GM18507 (cell line): ENCODE measurements at regions not wholly inside any gene's neighbourhood (a gene's known extent, or its start where the extent isn't known, plus 50 kb on each side); places are given as distances from the start of the nearest gene placed in this dataset.

Experiments
- DNase-seq: peaks from one replicate; pipeline ENCODE4 v3.0.0; 2011; ENCODE audit warnings: low read depth; ENCODE audit not compliant: insufficient read length; ENCODE audit errors: extremely low spot score
- FAIRE-seq: peaks from 2 replicates; lab custom pipeline; 2011; peaks lifted over from hg19 to GRCh38; lab: Jason Lieb, UNC

DNA sequence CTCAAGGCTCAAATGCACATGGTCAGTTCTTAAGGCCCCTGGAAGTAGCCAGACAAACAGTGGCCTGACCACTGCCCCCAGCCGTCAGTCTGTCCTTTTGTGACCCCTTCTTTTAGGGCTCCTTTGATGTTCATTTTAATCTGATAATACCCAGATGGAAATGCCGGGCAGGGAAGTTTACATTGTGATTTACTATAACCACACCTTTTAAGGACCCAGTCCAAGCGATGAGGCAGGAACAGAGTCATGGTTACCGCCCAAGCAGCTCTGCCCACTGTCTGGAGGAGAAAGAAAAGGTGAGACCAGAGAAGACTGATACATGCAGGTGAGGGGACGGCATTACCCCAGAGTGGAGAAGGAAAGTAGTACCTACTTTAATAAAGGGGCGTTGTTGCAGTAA lies 110.6 kb downstream of the PLEKHG1 start:
- FAIRE-seq, result no peak
- DNase-seq, result no peak

DNA sequence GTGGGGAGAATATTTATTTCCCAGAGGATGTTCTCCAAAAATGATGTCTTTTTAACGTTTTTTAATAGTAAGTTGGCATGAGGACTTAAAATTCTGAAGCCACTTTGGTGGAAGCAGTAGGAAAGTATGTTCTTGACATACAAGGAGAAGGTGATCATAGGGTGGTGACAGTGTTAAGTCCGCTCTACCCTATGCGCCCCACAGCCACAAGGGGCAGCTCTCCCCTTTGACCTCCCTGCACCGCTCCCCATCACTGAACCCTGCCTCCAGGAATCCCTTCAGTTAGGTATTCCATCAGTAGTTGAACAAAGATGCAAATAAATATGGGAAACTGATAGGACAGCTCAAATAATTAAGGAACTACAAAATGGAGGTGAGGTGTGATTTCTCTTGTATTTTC lies 111.4 kb downstream of the PLEKHG1 start:
- DNase-seq (no peak), FAIRE-seq (no peak)

DNA sequence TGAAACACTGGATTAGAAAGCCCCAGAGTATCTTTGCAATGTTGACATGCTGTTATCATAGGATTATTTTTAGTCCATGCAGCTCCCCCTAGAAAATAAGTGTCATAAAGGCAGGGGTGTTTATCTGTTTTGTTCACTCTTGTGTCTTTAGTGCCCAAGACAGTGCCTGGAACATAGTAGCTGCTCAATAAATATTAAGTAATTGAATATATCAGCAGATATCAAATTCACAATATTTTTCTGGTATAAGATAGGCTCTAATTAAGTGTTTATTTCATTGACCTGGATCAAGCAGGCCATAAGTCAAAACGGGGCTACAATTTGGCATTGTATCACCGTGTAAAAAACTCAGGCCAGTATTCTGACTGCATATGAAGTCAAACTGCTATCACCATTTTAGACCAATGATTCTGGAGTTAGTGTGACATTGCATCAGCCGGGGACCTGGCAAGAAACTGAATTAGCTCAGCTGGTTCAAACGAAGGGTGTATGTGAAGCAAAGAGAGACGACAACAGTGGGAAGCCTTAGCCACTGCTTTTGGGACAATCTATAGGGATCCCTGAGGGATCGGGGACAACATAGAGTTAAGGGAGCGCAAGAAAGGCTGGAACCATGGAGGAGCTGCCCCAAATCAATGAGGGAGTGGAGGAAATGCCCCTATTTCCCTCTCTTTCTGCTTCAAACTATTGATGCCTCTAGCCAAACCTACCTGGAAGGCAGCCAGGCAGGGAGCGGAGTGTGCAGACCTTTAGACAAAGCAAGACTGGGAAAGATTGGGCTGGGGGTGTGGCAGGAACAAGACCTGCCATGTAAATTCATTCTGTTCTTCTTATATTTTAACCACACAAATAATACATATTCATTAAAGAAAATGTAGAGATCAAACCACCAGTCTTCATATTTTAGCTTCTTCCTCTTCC lies 112.2 kb downstream of the PLEKHG1 start:
- no peak for FAIRE-seq

DNA sequence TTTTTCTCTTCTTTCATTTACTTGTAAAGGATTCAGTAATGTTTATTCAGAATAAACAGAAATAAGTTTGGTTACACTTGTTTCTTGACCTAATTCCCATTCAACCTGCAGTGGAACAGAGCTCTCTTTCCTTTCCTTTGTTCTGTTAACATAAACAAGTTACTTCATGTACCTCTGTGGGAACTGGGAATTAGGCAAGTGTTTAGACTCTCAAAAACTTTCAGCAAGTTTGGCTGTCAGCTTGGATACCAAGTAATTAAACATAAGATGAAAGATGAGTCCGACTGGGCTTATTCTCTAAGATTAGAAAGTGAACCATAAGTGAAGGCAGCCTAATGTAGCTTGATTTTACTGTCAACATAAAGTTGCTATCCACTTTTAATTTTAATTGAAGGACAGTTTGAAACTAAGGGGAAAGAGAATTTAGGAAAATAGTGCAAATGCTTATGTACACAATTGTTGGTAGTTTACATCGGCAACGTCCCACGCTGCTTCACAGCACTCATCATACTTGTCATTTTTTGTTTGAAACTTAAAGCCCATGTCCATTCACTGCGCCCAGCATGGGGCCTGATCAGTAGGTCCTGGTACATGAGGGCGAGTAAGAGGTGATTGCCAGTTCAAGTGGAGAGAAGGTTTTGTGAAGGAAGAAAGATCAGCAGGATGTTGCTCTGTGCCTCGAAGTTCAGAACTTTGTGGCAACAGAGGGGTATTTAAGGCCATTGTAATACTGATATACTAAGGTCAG lies 113.0 kb downstream of the PLEKHG1 start:
- DNase-seq (no peak), FAIRE-seq (no peak)

More for the DNA sequence above, 112.2 kb downstream of the PLEKHG1 start:
- no peak for DNase-seq

DNA sequence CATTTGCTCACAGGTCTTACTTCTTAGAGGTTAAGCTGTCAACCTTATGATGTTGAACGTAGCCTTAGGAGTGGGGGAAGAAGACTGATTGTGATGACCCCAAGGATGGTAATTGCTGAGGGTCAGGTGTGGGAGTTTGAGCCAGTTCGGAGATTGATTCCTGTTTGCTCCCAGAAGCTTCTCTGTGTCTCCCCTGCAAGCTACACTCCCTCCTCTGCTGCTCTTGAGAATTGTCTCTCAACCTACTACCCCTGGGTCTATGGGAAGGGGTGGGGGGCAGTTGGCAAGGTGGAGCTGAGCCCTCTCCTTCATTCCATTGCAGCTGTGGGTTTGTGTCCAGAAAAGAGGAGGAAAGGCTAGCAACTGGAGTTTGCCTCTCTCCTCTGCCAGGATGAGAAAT lies 113.8 kb downstream of the PLEKHG1 start:
- no peak for DNase-seq
- no peak for FAIRE-seq

DNA sequence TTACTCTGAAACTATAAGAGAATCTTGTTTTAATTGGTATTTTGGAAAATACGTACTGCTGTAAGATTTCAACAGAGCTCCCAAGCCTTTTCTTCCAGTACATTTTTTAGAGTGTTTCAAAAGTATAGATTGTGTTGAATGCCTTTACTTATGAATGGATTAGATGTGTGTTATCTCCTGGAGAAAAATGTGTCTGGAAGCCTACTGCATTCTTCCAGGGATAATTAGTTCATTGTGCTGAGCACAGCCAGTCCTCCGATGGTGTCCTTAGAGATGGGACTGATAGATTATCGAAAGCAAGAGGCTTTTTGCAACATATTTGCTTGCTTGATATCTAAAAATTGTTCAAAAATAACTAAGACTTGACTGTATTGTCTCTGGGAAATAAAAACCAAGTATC lies 114.2 kb downstream of the PLEKHG1 start:
- DNase-seq (no peak), FAIRE-seq (no peak)

DNA sequence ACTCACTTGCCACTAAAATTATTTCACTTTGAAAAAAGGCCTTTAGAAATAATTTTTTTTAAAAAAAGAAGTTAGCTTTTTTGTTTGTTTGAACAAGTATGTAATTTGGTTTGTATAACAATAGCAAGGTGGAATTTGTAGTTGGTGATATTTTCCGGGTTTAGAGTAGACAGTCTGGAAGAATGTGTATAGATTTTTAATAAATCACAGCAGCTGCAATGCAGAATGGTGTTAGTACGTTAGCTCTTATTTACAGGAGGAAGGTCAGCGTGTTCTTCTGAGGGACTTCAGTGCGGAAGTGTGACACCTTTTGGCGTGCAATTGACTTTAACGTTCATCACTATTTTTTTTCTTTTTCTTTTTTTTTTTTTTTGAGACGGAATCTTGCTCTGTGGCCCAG lies 115.4 kb downstream of the PLEKHG1 start:
- DNase-seq, result no peak
- FAIRE-seq, result no peak

DNA sequence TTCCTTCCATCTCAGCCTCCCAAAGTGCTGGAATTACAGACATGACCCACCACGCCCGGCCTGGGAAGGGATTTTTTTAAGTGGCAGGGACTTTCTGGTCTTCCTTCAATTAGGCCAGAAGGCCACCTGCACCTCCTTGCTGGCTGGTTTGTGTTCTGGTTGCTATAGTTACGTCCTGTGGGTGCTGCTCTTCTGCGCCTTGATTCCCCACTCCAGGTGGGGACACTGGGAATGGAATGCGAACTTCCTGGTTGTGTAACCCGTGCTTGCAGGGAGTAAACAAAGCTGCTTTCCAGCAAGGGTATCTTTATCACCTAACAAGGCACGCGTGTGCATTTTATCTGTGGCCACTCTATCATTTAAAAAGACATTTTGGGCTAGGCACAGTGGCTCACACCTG lies 117.7 kb downstream of the PLEKHG1 start:
- FAIRE-seq (no peak), DNase-seq (no peak)

DNA sequence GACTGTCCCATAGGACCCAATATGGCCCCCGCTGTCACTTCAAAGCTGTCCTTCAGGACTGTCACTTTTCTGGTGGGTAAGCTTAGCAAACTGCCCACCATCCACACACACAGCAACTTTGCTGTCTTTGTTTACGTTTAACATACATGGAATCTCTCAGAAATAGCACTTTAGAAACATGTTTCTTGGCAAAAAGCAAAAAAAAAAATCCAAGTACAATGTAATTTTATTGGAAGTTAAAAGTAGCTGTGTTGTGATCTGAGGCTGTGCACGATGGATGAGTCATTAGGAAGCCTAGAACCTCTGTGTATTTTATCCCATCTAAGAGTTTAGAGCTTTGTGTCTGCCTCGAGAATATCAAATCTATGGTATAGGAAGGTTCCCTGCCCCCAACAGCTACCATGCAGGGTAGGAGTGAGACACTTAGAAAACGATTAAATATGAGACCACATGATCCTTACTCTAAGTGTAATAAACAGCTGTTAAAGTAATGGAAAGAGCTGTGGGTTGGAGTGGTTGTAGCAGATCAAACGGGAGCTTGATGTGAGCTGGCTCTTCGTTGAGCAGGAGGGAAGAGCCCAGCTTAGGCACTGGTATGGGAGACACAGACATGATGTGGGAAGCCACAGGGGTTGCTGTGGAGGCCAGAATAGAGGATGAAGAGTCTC lies 119.5 kb downstream of the PLEKHG1 start:
- FAIRE-seq (no peak), DNase-seq (no peak)

DNA sequence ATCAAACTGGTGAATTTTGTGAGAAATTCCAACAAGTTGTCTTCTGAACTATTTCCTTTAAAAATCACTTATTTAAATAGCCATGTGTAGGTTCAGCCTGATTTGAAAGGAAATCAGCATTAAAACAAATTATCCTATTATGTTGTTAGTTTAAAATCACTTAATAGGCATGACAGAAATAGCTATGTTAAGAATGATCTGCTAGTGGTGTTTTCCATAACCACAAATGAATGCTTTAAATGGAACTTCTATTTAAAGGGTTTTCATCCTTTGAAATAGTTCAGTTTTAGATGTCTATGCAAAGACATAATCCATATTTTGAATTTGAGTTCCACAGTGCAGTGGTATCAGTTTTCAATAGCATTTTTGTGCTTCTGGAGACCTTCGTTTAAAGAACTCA lies 120.1 kb downstream of the PLEKHG1 start:
- FAIRE-seq, result no peak
- DNase-seq, result no peak

DNA sequence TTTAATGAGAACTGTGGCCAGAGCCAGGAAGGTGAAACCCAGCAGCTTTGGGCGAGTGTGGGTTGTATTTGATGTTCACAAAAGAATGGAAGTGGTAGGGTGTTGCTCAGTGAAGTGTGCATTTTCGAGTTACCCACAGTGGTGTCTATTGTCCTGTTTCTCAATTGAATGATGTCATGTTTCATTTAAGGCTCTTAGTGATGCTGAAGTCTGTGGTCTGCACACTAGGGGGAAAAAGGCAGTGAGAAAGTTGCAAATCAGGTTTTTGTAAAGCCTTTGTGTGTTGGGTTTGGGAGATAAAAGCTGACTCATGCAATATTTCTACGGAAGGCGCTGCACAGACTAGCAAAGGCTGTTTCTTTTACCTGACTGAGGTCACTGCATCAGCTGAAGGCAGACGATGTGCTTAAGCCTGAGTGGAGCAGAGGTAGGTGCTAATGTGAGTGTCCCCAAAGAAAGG lies 121.1 kb downstream of the PLEKHG1 start:
- DNase-seq, result peak; percentile 46
- FAIRE-seq, result peak; percentile 94

DNA sequence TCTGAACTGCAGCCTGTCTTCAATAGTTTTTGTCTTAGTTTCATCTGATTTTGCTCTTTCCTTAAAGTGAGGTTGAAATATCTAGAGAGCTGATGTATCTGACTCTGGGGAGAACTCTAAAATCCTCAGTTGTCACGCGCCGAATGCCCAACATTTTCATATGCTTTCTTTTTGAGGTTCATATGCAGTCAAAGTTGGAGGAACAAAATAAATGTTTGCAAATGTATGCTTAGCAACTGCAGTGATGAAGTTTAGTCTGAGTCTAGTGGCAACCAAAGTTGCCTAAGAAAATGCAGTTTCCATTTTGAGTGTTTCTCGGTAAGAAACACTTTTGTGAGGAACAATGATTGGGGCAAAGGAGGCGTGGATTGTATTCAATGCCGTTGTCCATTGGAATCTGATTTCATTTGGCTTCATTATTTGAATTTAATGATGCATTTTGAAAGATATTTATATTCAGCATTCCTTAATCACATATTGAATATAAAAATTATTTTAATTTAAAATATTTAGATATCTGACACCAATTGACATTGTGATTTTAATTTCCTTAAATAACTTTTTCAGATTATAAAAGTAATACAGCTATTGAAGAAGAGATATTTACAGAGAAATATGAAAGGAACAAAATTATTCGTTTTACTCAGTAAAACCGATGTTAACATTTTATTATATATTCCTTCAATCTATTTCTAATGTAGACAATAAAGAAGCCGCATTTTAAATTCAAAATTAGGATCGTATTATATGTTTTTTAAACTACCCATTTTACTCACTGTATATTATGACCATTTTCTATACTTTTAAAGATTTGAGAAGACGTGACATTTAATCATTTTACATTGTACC lies 122.0 kb downstream of the PLEKHG1 start:
- DNase-seq (no peak), FAIRE-seq (peak; percentile 9)

DNA sequence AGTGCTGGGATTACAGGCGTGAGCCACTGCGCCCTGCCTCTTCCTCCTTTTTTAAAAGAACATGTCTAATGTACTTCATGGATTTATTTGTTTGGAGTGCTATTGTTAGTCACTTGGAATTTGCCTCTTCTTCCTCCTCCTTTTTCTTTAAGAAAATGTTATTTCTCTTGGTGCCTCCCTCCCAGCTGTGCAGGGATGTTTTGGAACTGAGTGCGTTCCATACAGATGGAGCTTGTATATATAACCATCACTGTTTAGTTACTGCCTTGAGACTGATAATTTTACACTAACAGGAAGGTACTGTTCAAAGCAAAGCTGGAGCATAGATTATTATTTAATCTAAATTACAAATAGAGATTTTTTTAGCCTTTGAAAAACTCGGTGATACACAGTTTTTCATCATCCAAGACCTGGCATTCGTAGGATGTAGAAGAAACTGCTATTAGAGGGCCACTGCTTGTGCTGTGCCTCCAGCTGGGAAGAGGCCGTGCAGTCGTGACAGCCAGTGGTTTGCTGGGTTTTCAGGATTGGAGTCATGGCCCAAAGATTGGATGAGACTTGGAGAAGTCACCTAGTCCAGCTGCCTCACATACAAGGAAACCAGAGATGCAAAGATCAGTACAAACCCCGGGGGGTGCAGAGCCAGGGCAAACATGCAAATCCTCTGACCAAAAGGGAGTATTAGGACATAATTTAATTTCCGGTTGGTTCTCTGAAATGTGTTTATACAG lies 123.1 kb downstream of the PLEKHG1 start:
- FAIRE-seq (no peak), DNase-seq (no peak)

DNA sequence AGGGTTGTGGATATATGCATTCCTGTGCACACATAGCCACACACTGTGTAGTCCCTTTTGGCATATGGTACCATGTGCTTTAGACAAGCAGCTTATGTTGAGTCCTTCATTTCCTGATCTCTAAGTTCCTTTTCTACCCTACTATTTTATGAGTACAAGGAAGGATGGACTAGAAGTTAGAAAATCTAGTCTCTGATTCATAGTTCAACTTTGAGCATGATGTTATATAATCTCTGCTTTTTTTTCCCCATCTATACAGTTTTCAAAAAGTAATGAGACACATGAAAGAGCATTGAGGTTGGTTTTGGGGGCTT lies 123.6 kb downstream of the PLEKHG1 start:
- FAIRE-seq (no peak), DNase-seq (no peak)

DNA sequence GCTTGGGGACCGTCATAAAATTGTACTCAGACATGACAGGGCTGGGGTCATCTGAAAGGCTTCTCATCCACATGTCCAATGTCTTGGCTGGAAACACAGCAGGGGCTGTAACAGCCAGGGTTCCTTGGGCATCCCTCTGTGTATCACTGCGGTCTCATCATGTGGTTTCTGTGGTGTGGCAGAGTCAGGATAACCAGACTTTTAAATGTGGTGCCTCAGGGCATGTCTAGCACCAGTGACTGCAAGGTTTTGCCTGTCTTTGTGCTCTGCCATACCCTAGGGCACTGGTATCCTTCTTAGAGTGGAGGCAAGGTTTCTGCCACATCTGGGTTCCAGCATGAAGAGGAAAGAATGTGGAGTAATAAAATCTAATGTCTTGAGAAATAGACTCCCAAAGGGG lies 124.2 kb downstream of the PLEKHG1 start:
- DNase-seq (no peak), FAIRE-seq (no peak)

DNA sequence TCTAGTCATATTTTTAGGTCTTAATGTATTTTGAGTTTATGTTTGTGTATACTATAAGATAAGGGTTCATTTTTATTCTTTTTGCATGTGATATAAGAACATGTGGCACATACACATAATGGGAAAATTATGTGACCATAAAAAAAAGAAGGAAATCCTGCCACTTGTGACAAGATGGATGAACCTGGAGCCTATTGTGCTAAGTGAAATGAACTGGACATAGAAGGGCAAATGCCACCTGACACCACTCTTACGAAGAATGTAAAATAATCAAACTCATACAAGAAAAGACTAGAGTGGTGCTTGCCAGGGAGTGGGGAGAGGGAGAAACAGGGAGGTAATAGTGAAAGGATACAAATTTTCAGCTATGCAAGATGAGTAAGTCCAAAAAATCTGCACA lies 126.1 kb downstream of the PLEKHG1 start:
- FAIRE-seq (no peak), DNase-seq (no peak)

DNA sequence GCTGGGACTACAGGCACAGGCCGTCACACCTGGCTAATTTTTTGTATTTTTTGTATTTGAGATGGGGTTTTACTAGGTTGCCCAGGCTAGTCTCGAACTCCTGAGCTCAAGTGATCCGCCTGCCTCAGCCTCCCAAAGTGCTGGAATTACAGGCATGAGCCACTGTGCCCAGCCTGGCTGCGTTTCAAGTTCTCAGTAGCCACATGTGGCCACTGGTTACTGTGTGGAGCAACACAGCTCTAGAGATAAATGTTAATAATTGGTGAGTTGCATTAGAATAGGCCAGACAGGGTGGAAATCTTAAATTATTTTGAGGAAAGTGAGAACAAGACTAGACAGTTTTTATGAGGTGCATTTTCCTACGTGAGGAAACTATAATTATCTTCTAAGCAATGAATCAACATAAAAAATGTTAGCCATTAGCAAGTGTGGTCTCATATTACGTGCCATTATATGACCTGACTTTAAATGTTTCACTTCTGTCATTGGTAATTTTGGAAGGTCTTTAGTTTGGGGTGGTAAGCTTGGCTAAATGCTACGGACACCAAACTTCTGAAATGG lies 129.6 kb downstream of the PLEKHG1 start:
- no peak for DNase-seq
- no peak for FAIRE-seq

DNA sequence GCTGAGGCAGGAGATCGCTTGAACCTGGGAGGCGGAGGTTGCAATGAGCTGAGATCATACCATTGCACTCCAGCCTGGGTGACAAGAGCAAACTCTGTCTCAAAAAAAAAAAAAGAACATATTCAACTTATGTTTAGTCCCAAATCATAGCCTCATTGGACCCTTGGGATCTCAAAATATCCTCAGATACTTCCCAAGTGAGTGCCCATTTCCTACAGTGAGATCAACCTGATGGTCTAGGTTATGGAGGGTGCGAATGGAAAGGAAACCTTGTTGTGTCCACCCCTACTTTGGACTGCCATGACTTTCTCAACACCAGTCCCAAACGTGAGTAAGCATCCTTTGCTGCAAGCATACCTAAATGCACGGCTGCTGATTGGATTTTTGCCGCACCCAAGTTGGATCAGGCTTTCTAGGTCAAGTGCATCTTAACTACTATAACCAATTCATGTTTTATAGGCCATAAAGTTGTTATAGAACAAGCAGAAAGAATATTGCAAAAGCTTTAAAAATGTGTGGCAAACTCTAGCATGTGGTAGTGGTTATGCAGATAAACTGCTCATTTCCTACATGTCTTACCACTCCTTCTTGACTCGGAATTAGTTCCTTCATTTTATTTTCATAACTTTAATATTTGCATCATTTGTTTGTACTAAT lies 131.2 kb downstream of the PLEKHG1 start:
- no peak for DNase-seq
- no peak for FAIRE-seq
